Ureter (tissue), 1 donor: ENCODE measurements at regions not wholly inside any gene's neighbourhood (a gene's known extent, or its start where the extent isn't known, plus 50 kb on each side); places are given as distances from the start of the nearest gene placed in this dataset.

Source experiments
- DNase-seq: peaks from one replicate; pipeline ENCODE4 v3.0.0-alpha.2; 2020; ENCODE audit warnings: low spot score
- donor health status: DM: yes; HTN: yes; CAD: no.

DNA sequence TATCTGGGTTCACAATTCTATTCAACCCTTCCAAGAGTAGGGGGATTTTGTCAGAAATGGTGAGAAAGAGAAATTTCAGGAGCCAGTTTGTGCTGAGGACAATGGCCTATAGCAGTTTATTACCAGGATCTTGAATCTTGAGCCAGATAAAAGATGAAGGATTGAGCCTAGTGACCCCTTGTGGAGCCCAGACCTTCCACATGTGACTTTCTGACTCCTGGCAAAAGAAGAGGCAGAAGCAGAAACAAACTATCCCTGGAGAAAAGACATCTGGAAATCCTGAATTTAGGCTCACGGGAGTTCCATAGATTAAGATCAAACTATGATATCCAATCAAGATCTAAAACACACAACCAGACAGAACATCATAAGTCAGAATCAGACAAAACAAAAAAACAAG lies 60.9 kb upstream of the CHRM2 start:
- no peak for DNase-seq

DNA sequence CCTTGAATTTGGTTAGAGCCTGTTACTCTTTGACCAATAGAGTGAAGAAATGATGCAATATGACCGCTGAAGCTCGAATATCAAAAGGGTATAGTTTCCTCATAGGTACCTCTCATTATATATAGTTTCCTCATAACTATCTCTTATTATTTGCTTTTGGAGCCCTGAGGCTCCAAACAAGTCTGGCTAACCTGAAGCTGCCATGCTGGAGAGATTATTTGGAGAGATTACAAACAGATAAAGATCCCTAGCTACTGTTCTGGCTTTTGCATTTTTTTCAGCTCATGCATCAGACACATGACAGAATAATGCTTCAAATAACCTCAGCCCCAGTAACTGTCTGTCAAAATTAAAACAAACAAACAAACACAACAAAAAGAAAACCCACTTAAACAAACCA lies 65.4 kb upstream of the CHRM2 start:
- DNase-seq: no peak

DNA sequence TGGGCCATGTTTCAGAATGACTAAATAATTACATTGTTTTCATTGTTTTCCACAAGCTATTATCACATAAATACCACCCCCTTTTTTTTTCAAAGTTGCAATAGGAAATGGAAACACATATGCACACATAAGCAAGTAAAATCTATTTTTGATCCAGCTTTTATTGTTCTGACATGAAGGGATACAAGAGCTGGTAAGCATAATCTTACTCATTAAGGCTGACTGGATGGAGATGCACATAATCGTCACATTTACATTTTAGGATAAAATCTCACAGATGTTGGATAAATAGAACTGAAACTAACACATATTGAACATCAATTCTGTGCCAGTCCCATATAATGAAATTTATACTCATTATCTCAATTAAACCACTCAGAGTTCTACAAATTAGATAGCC lies 84.5 kb upstream of the CHRM2 start:
- no peak for DNase-seq

DNA sequence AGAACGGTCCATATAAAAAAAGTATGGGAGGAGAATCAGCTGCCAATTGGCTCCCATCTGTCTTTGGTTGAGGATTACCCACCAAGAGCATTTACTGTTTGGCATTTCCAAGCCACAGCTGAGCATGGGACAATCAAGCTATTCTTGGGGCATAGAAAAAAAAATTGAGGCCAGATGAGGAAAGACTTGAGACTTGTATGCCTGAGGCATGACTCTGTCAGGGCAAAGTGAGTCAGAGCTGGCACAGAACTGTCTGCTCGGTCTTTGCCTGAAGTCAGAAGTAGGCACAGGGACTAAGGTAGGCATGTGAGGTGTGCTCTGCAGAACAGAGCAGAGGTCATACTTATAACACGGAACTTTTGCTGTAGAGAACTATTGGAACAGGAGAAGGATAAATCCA lies 126.5 kb upstream of the CHRM2 start:
- DNase-seq: no peak

DNA sequence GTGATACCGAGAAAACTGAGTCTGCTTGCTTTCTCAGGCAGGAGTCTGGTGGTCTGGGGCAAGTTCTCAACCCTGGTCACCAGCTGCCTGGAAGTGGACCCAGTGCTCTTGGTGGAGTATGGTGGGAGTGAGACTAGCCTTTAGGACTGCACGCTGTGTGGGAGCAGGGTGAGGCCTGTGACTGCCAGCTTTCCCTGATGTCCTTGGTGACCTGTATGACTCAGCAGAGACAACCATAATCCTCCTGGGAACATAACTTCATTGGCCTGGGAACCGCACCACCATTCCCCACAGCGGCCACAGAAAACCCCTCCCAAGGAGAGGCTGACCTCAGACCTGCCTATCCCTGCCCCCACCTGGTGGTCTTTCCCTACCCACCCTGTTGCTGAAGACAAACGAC lies 139.5 kb upstream of the CHRM2 start:
- no peak for DNase-seq

DNA sequence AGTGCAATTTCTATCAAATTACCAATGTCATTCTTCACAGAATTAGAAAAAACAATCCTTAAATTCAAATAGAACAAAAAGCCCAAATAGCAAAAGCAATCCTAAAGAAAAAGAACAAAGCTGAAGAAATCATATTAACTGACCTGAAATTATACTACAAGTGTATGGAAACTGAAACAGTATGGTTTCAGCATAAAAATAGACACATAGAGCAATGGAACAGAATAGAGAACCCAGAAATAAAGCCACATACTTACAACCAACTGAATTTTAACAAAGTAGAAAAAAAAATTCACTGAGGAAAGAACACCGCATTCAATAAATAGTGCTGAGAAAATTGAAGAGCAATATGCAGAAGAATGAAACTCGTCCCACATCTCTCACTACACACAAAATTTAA lies 142.0 kb upstream of the CHRM2 start:
- no peak for DNase-seq

DNA sequence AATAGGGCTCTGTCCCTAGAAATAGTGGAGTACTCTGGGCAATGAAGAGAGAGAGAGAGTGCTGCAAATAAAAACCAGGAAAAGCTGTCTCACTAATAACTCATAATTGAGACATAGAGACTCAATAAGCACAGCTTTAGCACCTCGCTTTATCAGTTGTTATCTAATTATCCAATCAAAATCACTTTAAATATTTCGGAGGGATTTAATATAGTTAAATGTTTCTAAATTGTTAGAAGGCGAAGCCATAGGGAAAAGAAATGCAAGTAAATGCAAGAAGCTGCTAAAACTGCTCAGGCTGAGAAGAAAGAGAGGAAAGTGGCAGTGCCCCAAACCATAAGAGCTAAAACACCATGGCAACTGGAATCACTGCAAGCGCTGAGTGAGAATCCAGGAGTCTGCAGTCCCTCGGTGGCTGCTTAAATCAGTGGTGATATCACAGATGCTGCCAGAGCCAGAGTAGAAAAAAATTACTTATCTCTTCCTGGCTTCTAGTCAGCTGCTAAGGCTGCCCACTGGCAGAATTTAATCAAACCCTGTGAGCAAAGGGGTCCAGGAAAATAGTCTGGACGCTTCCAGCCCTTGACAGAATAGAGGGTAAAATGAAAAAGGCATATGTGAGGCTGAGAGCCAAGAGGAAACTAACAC lies 150.4 kb upstream of the CHRM2 start:
- no peak for DNase-seq

DNA sequence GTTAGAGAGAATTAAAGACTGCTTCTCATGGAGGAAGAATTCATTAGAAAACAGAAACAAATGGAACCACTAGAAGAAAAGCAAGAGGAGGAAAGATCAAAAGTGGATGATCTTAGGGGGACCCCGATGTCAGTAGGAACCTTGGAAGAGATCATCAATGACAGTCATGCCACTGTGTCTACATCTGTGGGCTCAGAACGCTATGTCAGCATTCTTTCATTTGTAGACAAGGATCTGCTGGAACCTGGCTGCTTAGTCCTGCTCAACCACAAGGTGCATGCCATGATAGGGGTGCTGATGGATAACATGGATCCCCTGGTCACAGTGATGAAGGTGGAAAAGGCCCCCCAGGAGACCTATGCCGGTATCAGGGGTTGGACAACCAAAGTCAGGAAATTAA lies 154.4 kb upstream of the CHRM2 start:
- no peak for DNase-seq

DNA sequence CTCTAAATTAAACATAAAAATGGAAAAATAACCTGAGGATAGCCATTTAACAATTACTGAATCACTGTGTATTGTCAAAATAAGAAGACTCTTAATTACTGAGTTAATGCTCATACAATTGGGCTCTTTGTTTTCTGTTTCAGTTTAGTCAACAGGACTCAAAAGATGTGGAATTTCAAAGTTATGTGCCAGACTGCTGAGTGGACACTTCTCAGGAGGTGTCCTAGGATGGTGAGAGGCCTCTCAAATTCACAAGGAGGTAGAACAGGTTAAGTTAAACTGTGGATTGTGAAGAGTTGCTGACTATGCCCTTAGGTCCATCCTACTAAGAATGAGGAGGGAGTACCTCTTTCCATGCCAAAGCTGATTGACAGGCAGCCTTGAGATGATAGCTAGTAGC lies 157.7 kb upstream of the CHRM2 start:
- DNase-seq: no peak

DNA sequence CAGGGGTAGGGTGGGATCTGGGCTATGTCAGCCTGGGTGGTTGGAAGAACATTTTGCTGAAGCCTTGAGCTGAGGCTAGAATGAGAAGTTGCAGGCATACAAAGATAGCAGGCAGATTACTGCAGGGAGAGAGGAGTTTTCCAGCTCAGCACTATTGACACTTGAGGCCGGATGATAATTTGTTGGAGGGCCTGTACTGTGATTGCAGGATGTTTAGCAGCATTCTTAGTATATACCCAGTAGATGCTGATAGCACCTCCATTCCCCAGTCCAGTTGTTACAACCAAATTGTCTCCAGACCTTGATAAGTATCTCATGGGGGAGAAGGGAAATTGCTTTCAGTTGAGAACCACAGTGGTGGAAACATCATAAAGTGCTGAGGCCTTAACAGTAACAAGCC lies 158.6 kb upstream of the CHRM2 start:
- DNase-seq: no peak

DNA sequence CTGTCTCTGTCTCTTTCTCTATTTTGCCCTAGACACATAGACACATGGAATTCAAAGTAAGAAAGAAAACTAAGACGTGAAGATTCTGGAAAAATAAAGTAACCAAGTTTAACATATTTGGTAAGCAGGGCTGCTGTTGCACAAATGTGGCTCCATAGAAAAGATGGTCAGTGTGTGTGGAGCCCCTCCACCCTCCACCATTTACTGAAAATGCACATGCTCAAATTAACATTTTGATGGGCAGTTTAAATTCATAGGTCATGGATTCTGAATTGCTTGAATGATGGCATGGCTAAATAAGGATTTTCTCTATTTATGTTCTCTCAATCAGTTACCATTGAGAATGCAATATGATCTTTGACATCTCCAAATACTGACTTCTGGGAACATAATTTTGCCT lies 165.5 kb upstream of the CHRM2 start:
- no peak for DNase-seq

DNA sequence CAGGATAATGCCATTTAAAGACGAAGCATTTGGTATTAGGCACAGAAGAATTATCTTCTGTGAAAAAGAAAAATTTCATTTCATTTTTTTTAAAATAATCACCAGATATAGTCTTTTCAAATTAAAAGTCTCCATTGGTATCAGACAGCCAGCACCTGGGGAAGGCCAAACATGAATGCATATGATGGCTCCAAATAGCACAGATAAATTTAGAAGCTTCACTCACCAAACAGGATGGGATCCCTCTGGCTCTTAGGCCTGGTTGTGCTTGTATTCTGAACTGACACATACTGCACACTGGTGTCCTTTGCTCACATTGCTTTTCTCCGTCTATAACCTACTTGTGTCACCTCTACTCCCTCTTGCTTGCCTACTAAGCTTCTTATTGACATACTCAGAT lies 169.5 kb upstream of the CHRM2 start:
- DNase-seq: no peak

DNA sequence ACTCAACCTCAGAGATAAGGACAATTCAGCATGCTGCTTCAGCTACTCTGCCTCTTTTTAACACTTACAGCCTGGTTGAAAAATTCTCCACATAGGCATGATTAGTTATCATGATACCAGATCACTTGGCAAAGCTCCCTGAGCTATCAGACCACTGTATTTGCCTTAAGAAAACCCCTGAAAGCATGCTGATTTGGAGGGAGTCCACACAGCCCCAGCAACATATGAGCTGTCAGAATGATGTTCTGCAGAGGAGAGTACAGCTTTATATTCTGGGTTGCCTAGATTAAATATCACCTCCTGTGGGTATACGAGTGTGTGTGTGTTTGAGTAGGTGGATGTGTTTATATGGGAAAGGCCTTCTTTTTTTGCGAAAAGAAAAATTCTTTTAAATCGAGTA lies 170.2 kb upstream of the CHRM2 start:
- DNase-seq: no peak

DNA sequence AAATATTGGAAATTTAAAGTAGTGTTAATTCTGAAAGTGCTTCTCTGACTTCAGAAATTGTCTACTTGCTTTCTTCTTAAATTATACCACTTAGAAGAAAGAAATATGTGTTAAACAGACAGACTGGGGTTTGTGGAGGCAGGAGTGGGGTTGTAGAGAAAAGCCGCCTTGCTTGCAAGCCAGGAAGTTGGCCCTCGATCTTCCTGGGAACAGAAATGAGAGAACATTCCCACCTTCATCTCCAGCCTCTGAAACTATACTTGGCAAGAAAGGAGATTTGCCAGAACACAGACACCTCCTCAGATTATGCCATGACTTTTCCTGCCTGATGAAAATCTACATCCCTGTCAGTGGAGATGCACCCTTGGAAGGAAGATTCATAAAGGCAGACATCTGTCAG lies 171.2 kb upstream of the CHRM2 start:
- DNase-seq: no peak

DNA sequence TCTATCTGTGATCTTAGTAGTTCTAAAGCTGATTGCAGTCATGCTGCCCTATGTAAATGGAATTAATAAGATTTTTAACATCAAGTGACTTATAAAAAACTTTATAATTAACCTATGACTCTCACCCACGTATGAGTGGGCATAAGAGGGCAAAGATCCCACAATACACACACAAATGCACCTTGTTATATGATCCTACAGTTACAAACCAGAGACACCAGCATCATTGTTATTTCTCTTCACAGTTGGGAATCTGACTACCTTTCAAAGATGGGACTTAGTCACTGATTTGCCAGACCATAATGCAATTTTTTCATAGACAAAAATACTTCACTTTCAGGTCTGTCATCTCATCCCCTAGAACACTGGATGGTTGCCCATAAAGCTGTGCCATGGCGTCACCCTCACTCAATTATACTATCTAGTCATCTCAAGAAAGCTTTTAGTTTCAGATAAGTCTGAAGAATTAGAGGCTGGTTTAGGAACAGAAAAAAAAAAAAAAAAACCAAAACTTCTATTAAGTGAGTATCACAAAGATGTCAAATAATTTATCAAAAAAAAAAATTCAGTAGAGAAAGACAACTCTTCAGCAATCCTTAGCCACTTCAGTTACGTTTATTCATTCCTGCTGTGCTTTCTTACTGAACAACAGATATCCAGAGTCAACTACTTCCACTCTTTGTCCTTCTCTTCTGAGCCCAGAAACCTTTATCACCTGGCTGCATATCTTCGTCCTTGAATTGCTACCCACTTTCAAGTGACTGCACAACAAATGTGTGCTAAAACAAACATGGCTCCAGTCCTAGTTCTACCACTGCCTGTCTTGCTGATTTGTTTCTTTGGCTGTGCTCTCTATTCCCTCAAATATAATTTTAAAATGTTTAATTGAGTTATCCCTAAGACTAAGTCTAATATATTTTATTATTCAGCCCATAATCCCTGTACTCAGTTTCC lies 175.0 kb upstream of the CHRM2 start:
- no peak for DNase-seq

DNA sequence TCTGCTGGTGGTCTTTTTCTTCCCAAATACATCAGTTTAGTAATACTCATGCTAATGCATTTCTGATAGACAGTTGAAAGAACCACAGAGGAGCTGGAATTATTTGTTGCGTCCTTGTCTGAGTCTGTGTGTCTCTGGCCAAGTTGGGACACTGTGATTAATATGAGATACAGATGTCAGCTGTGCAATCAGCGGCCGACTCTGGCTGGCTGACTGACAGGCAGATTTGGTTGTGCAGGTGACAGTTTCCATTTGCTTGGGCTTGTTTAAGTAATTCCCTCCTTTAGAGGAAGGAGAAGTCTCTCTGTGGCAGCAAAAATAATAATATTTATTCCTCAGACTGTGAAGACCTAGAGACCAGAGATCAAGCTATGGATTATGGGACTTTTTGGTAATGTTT lies 176.2 kb upstream of the CHRM2 start:
- DNase-seq: no peak

DNA sequence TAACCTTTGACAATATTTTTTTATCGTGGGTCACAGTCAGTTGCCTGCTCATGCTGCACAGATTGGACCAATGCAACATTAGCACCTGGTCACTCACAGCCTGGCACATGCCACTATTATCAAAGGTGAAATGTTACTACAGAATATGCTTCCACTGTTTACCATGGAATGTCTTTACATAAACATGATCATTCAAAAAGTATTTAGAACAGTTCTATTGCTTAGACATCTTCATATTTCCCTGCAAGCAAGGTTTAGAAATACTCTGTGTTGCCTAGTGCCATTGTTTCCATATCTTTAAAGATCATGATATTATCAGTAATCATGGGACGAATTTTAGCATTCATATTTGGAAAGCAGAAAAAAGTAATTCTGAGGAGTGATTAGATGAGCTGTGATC lies 179.9 kb upstream of the CHRM2 start:
- no peak for DNase-seq

DNA sequence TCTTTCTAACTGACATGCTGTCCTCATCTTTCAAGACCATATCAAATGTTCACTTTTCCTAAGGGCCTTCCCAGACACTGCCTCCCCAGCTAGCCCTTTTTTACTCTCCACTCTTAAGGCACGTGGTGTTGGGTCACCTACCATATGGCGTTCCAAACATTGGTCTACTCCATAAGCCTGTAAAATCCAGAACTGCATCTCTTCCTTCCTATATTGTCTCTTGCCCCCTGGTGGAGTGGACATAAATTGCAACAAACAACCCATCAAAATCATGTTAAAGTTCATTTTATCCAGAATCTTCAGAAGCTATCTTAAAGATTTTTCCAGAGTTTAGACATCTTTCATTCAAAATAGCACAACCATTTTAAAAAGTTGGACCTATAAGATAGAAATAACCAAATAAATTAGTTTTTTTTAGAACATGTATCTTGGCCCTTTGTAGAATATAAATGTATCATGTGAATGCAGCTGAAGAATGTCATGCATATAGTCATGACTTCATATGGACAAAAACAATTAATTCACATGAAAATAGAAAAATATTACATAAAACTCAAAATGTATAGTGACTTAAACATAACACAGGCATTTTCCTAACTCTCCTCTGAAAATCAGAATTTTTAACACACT lies 180.6 kb upstream of the CHRM2 start:
- DNase-seq: no peak

DNA sequence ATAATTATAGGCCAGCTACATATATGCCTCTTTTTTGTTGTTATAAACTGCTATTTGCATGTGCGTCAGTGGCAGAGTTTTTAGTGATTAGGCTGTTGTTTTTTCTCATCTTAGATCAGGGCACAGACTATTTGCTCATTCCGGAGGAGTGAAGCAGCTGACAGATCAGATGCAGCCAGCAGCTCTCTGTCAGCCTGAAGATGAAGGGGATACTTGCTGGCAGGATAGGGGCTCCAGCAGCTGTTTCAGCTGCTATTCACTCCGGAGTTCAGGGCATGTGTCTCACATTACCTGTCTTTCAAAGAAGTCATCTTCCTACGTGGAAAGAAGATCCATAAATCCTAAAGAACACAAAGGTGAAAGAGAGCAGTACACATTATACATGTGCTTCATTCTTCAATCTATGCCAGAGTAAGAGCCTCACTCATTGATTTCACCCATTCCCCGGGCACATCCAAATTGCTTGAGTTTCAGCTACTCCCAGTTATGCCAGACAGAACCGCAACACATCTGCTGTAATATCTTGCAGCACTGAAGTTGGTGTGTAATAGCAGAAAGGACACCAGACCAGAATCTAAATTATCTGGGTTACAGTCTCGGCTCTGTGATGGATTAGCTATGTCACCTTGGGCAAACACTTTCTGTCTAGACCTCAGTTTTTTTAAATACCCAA lies 182.8 kb upstream of the CHRM2 start:
- no peak for DNase-seq

DNA sequence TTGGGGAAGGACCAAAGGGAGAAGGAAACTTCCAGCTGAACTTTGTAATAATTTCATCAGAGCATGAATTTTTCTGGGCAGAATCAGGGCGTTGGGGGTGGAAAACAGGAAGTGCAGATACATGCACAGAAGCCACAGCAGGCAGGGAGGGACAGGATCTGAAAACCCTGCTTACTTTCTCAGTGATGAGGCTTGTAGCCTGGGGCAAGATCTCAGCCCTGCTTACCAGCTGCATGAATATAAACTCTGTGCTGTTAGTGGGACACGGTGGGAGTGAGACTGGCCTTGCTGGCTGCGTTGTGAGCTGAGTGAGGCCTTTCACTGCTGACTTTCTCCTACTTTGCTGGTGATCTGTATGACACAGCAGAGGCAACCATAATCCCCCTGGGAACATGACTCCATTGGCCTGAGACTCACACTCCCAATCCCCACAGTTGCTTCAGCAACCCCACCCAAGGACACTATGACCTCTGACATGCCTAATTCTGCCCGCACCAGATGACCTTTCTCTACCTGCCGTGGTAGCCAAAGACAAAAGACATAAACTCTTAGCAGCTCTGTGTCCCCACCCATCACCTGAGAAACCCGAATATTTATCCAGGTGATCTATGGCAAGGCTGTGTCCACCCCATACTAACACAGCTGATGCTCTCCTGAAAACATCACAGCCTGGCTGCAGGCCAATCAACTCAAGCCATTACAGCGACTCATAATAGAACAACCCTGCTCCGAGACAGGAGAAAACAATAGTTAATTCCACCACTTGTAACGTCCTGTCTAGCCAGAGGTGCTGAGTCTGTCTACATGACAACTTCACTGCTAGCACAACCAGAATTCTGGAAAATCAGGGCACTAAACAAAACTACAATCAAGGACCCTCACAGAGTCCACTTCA lies 190.7 kb upstream of the CHRM2 start:
- DNase-seq: no peak

DNA sequence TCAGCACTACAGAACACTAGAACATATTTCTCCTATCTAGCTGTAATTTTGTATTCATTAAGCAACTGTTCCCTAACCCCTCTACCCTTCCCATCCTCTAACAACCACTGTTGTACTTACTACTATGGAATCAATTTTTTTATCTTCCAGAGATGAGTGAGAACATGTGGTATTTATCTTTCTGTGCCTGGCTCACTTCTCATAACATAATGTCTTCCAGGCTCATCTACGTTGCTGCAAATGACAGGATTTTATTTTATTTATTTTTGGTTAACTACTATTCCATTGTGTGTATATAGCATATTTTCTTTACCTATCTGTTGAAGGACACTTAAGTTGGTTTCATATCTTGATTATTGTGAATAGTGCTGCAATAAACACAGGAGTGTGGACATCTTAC lies 200.9 kb upstream of the CHRM2 start:
- no peak for DNase-seq
